ENCODE measurements at regions not wholly inside any gene's neighbourhood (a gene's known extent, or its start where the extent isn't known, plus 50 kb on each side); places are given as distances from the start of the nearest gene placed in this dataset.

- SMC1A ChIA-PET (ENCODE audit: uncharacterized antibody, unreplicated experiment), result interaction anchor here (1.0 kb wide), 1 partner anchor 46 kb away, joined by 3 read pairs; no protein-coding TSS in a partner anchor
- CTCF ChIA-PET, result no interaction called here
- 5% methylated on average over 1 of the region's 1 CpG for WGBS (ENCODE audit: insufficient coverage, insufficient replicate concordance, low lambda C conversion rate, missing lambda C conversion rate)
- no peak overlapping the region for H3K4me3 ChIP-seq
- no TSS peak for BruUV-seq (replicated peaks)
- FAIRE-seq (no peak), ATAC-seq (no peak), DNase-seq (ENCODE audit: low read depth, low spot score) (no peak)
- no peaks in the 10 kb centered on the region for H3K79me2 ChIP-seq (ENCODE audit: control insufficient read depth, insufficient read depth, low read length)
- RAD21 ChIA-PET (ENCODE audit: unreplicated experiment), result no interaction called here
- no peaks in the 10 kb centered on the region for H3K36me3 ChIP-seq (ENCODE audit: control insufficient read depth in 2 of 2, insufficient read depth in 2 of 2, low read length in 1 of 2)
- POLR2A ChIA-PET, result no interaction called here
- no peak overlapping the region for H3K9ac ChIP-seq (ENCODE audit: control insufficient read depth, insufficient read depth, low read length)
- H3K27me3 ChIP-seq (replicated peaks in 1 of 2; ENCODE audit: control insufficient read depth in 2 of 2, insufficient read depth in 2 of 2, low read length in 1 of 2), result no peaks in the 10 kb centered on the region
- intact Hi-C loops (cut with micrococcal nuclease; ENCODE audit: unreplicated experiment), result no loop called here
- no peak overlapping the region for H3K4me2 ChIP-seq (ENCODE audit: control insufficient read depth, insufficient read depth)
- in situ Hi-C loops (cut with MboI), result no loop called here
- no peak overlapping the region for H3K27ac ChIP-seq (ENCODE audit: control insufficient read depth, insufficient read depth)
- H2AFZ ChIP-seq (ENCODE audit: control insufficient read depth, low read depth, low read length), result no peak overlapping the region
- H3K4me1 ChIP-seq (ENCODE audit: control insufficient read depth, insufficient read depth, low read length), result no peaks in the 10 kb centered on the region
- no peaks in the 10 kb centered on the region for H4K20me1 ChIP-seq (ENCODE audit: control insufficient read depth, insufficient read depth)
- H3K9me3 ChIP-seq (replicated peaks; ENCODE audit: control insufficient read depth, insufficient read depth, low read length), result no peaks in the 10 kb centered on the region
- no peak for TF ChIP-seq EZH2 (IDR thresholded peaks at IDR 0.05; ENCODE audit: borderline replicate concordance, control insufficient read depth, low read depth, low read length)
- TF ChIP-seq, protein P1, sequence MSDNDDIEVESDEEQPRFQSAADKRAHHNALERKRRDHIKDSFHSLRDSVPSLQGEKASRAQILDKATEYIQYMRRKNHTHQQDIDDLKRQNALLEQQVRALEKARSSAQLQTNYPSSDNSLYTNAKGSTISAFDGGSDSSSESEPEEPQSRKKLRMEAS (IDR thresholded peaks at IDR 0.05; ENCODE audit: low read depth, low read length), result no peak
- TF ChIP-seq SMAD5 (IDR thresholded peaks at IDR 0.05; ENCODE audit: low read depth), result no peak
- TF ChIP-seq, protein P2, sequence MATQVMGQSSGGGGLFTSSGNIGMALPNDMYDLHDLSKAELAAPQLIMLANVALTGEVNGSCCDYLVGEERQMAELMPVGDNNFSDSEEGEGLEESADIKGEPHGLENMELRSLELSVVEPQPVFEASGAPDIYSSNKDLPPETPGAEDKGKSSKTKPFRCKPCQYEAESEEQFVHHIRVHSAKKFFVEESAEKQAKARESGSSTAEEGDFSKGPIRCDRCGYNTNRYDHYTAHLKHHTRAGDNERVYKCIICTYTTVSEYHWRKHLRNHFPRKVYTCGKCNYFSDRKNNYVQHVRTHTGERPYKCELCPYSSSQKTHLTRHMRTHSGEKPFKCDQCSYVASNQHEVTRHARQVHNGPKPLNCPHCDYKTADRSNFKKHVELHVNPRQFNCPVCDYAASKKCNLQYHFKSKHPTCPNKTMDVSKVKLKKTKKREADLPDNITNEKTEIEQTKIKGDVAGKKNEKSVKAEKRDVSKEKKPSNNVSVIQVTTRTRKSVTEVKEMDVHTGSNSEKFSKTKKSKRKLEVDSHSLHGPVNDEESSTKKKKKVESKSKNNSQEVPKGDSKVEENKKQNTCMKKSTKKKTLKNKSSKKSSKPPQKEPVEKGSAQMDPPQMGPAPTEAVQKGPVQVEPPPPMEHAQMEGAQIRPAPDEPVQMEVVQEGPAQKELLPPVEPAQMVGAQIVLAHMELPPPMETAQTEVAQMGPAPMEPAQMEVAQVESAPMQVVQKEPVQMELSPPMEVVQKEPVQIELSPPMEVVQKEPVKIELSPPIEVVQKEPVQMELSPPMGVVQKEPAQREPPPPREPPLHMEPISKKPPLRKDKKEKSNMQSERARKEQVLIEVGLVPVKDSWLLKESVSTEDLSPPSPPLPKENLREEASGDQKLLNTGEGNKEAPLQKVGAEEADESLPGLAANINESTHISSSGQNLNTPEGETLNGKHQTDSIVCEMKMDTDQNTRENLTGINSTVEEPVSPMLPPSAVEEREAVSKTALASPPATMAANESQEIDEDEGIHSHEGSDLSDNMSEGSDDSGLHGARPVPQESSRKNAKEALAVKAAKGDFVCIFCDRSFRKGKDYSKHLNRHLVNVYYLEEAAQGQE (IDR thresholded peaks at IDR 0.05; ENCODE audit: low read depth, low read length), result no peak
- TF ChIP-seq BCL11A (IDR thresholded peaks at IDR 0.05; ENCODE audit: low read depth, low read length), result no peak
- TF ChIP-seq IKZF2 (IDR thresholded peaks at IDR 0.05), result no peak
- no peak for TF ChIP-seq CEBPB (IDR thresholded peaks at IDR 0.05; ENCODE audit: borderline replicate concordance in 1 of 2, low read depth in 2 of 2, low read length in 2 of 2)
- no peak for TF ChIP-seq JUND (IDR thresholded peaks at IDR 0.05; ENCODE audit: low read depth, low read length)
- TF ChIP-seq, protein P3, sequence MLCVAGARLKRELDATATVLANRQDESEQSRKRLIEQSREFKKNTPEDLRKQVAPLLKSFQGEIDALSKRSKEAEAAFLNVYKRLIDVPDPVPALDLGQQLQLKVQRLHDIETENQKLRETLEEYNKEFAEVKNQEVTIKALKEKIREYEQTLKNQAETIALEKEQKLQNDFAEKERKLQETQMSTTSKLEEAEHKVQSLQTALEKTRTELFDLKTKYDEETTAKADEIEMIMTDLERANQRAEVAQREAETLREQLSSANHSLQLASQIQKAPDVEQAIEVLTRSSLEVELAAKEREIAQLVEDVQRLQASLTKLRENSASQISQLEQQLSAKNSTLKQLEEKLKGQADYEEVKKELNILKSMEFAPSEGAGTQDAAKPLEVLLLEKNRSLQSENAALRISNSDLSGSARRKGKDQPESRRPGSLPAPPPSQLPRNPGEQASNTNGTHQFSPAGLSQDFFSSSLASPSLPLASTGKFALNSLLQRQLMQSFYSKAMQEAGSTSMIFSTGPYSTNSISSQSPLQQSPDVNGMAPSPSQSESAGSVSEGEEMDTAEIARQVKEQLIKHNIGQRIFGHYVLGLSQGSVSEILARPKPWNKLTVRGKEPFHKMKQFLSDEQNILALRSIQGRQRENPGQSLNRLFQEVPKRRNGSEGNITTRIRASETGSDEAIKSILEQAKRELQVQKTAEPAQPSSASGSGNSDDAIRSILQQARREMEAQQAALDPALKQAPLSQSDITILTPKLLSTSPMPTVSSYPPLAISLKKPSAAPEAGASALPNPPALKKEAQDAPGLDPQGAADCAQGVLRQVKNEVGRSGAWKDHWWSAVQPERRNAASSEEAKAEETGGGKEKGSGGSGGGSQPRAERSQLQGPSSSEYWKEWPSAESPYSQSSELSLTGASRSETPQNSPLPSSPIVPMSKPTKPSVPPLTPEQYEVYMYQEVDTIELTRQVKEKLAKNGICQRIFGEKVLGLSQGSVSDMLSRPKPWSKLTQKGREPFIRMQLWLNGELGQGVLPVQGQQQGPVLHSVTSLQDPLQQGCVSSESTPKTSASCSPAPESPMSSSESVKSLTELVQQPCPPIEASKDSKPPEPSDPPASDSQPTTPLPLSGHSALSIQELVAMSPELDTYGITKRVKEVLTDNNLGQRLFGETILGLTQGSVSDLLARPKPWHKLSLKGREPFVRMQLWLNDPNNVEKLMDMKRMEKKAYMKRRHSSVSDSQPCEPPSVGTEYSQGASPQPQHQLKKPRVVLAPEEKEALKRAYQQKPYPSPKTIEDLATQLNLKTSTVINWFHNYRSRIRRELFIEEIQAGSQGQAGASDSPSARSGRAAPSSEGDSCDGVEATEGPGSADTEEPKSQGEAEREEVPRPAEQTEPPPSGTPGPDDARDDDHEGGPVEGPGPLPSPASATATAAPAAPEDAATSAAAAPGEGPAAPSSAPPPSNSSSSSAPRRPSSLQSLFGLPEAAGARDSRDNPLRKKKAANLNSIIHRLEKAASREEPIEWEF (IDR thresholded peaks at IDR 0.05; ENCODE audit: insufficient replicate concordance, low read depth, low read length), result no peak
- no peak for TF ChIP-seq GABPA (IDR thresholded peaks at IDR 0.05; ENCODE audit: low read depth)
- no peak for TF ChIP-seq NRF1 (conservative IDR thresholded peaks at IDR 0.05; ENCODE audit: low read depth, low read length)
- TF ChIP-seq KAT2A (conservative IDR thresholded peaks at IDR 0.05; ENCODE audit: control insufficient read depth, low read depth, low read length), result no peak
- no peak for TF ChIP-seq NBN (IDR thresholded peaks at IDR 0.05)
- no peak for TF ChIP-seq EGR1 (IDR thresholded peaks at IDR 0.05; ENCODE audit: borderline replicate concordance in 1 of 2, low read depth in 2 of 2, low read length in 2 of 2)
Observed at GRCh38 chr1:194843077-194843476, 1656.7 kb upstream of the B3GALT2 start.
